ENCODE measurements at regions not wholly inside any gene's neighbourhood (a gene's known extent, or its start where the extent isn't known, plus 50 kb on each side); places are given as distances from the start of the nearest gene placed in this dataset.

DNA sequence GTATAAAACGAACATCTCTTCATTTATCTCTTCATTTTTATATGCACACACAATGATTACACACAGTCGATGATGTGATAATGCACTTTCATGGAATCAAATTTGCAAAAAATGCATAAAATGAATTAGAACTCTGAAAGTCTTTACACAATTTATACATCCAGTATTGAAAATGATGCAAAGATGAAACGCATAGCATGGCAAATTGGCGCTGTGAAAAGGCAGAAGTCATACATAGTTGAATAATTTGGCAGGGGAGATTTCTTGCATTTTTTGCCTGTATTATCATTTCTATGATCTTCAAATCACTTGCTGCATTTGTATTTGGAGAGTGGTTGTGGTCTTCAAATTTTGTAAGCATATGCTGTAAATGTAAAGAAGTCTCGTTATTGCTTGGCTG lies 150.7 kb upstream of the LGALSL start:
- TF ChIP-seq, protein P1, sequence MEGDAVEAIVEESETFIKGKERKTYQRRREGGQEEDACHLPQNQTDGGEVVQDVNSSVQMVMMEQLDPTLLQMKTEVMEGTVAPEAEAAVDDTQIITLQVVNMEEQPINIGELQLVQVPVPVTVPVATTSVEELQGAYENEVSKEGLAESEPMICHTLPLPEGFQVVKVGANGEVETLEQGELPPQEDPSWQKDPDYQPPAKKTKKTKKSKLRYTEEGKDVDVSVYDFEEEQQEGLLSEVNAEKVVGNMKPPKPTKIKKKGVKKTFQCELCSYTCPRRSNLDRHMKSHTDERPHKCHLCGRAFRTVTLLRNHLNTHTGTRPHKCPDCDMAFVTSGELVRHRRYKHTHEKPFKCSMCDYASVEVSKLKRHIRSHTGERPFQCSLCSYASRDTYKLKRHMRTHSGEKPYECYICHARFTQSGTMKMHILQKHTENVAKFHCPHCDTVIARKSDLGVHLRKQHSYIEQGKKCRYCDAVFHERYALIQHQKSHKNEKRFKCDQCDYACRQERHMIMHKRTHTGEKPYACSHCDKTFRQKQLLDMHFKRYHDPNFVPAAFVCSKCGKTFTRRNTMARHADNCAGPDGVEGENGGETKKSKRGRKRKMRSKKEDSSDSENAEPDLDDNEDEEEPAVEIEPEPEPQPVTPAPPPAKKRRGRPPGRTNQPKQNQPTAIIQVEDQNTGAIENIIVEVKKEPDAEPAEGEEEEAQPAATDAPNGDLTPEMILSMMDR (IDR thresholded peaks at IDR 0.05; ENCODE audit: low read length): no peak
- TF ChIP-seq EZH2 (optimal IDR thresholded peaks at IDR 0.05; ENCODE audit: low read depth, low read length): no peak
- TF ChIP-seq EZH2phosphoT487 (IDR thresholded peaks at IDR 0.05; ENCODE audit: low read length): no peak
